Bronchial epithelial cell (primary cell): ENCODE measurements at regions not wholly inside any gene's neighbourhood (a gene's known extent, or its start where the extent isn't known, plus 50 kb on each side); places are given as distances from the start of the nearest gene placed in this dataset.

ENCODE experiments used
- DNase-seq: peaks from one replicate; pipeline ENCODE4 v3.0.0-alpha.2; 2010; ENCODE audit warnings: low read depth
- FAIRE-seq: peaks from 2 replicates; lab custom pipeline; 2011; peaks lifted over from hg19 to GRCh38; lab: Jason Lieb, UNC
- H3K27me3 ChIP-seq: 2 replicates; pipeline ENCODE4 v1.5.1; 2011; ENCODE audit warnings: low read length; ENCODE audit not compliant: control insufficient read depth, insufficient read depth
- H3K36me3 ChIP-seq: 2 replicates; pipeline ENCODE4 v1.5.1; 2011; ENCODE audit warnings: low read length; ENCODE audit not compliant: control insufficient read depth, insufficient read depth
- H3K4me3 ChIP-seq: 2 replicates; pipeline ENCODE4 v1.5.1; 2011; ENCODE audit warnings: mild to moderate bottlenecking, low read depth, low read length, control low read depth
- TF ChIP-seq, protein P1 (sequence below): IDR thresholded peaks from 2 replicates; pipeline ENCODE4 v1.5.1; 2011; ENCODE audit warnings: mild to moderate bottlenecking, moderate library complexity, low read length, control low read depth, inconsistent platforms; ENCODE audit not compliant: insufficient read depth, severe bottlenecking

DNA sequence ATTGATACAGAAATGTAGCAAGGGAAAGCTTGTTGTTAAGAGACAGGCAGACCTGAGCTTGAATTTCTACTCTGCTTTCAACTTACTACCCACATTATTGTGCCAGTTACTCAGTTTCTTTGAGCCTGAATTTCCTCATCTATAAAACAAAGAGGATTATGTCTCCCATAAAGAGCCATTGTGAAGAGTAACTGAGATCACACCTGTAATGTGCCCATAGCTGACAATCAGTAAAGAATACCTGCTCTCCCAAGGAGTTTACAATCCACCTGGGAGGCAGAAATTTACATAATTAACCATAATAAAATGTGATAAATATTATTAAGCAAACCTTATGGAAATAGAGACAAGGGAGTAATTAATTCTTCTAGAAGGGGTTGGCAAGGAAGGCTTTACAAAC, 204.9 kb downstream of the EPM2A start:
- TF ChIP-seq, protein P1, sequence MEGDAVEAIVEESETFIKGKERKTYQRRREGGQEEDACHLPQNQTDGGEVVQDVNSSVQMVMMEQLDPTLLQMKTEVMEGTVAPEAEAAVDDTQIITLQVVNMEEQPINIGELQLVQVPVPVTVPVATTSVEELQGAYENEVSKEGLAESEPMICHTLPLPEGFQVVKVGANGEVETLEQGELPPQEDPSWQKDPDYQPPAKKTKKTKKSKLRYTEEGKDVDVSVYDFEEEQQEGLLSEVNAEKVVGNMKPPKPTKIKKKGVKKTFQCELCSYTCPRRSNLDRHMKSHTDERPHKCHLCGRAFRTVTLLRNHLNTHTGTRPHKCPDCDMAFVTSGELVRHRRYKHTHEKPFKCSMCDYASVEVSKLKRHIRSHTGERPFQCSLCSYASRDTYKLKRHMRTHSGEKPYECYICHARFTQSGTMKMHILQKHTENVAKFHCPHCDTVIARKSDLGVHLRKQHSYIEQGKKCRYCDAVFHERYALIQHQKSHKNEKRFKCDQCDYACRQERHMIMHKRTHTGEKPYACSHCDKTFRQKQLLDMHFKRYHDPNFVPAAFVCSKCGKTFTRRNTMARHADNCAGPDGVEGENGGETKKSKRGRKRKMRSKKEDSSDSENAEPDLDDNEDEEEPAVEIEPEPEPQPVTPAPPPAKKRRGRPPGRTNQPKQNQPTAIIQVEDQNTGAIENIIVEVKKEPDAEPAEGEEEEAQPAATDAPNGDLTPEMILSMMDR: no peak
- Histone ChIP-seq H3K36me3 (no peaks in the 10 kb centered on the region), H3K27me3 (no peaks in the 10 kb centered on the region), H3K4me3 (no peak overlapping the region)
- FAIRE-seq (no peak), DNase-seq (no peak)

DNA sequence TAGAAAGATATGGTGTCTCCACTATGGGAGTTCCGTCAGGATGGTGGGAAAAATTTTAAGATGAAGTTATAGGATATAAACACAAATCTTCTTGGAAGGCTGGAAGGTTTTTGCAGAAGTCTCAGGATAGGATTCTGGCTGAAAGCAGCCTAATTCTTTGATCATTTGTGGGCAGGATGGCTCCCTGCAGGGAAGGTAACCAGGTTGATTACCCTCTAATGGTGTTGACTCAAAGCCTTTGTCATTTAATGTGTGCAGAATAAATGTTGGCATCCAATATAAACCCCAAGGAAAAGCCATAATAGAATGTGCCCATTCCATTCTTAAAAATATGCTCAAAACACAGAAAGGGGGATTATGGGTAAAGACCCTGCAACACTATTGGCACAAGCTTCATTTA, 204.3 kb downstream of the EPM2A start:
- H3K4me3 ChIP-seq: no peak overlapping the region
- H3K27me3 ChIP-seq: no peaks in the 10 kb centered on the region
- no peak for FAIRE-seq
- DNase-seq: no peak
- TF ChIP-seq, protein P1: no peak
- no peaks in the 10 kb centered on the region for H3K36me3 ChIP-seq

DNA sequence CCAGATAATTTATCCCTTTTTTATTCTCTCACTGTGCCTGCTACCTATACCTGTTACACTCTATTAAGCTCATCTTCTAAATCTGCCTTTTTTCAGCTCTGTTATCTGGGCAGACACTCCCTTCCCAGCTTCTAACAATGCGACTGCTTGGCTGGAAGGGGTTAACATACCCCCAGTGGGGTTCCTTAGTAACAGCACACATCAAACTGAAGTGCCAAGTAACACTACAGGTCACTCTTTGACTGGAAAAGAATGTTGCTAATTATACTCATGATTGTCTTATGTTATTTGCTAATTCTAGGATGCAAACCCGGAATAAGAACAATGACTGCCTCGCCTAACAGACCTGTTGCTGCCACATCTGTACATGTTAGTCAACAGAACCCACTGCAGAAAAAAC, 203.5 kb downstream of the EPM2A start:
- DNase-seq (no peak), FAIRE-seq (no peak)
- TF ChIP-seq, protein P1: no peak
- no peaks in the 10 kb centered on the region for H3K27me3 ChIP-seq
- H3K4me3 ChIP-seq: no peak overlapping the region
- no peaks in the 10 kb centered on the region for H3K36me3 ChIP-seq

GRCh38 chr6:145532361-145532760, 203.0 kb downstream of the EPM2A start:
- no peaks in the 10 kb centered on the region for H3K27me3 ChIP-seq
- TF ChIP-seq, protein P1: no peak
- no peak for FAIRE-seq
- no peak for DNase-seq
- no peaks in the 10 kb centered on the region for H3K36me3 ChIP-seq
- no peak overlapping the region for H3K4me3 ChIP-seq

DNA sequence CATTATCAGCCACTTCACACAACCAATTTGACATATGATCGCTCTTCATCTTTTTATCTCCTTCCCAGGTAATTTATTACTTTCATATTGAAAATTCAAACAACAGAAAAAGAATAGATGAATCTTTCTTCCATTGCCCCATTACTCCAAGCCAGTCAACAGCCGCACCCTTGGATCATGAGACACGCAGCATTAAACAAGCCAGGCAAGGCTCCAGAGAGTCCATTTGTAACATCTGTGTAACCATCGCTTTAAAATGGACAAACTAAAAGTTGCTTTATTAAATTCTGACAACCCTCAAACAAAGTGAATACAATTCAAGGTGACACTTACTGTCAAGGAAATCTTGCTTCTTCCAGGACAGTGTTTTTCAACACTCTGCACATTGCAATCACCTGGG, 200.3 kb downstream of the EPM2A start:
- FAIRE-seq (no peak), DNase-seq (no peak)

GRCh38 chr6:145538989-145539388, 196.3 kb downstream of the EPM2A start:
- Histone ChIP-seq H3K36me3 (no peaks in the 10 kb centered on the region), H3K27me3 (no peaks in the 10 kb centered on the region), H3K4me3 (no peak overlapping the region)
- TF ChIP-seq, protein P1: no peak
- FAIRE-seq (no peak), DNase-seq (no peak)

More for the DNA sequence above, 200.3 kb downstream of the EPM2A start:
- Histone ChIP-seq H3K27me3 (no peaks in the 10 kb centered on the region), H3K4me3 (no peak overlapping the region), H3K36me3 (no peaks in the 10 kb centered on the region)
- TF ChIP-seq, protein P1: no peak
